ENCODE measurements at regions not wholly inside any gene's neighbourhood (a gene's known extent, or its start where the extent isn't known, plus 50 kb on each side); places are given as distances from the start of the nearest gene placed in this dataset.

GRCh38 chr13:67855741-67856238 is 625.7 kb upstream of the PCDH9 start:
- TF ChIP-seq, protein P1, sequence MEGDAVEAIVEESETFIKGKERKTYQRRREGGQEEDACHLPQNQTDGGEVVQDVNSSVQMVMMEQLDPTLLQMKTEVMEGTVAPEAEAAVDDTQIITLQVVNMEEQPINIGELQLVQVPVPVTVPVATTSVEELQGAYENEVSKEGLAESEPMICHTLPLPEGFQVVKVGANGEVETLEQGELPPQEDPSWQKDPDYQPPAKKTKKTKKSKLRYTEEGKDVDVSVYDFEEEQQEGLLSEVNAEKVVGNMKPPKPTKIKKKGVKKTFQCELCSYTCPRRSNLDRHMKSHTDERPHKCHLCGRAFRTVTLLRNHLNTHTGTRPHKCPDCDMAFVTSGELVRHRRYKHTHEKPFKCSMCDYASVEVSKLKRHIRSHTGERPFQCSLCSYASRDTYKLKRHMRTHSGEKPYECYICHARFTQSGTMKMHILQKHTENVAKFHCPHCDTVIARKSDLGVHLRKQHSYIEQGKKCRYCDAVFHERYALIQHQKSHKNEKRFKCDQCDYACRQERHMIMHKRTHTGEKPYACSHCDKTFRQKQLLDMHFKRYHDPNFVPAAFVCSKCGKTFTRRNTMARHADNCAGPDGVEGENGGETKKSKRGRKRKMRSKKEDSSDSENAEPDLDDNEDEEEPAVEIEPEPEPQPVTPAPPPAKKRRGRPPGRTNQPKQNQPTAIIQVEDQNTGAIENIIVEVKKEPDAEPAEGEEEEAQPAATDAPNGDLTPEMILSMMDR (IDR thresholded peaks at IDR 0.05; ENCODE audit: low read length): no peak
- TF ChIP-seq EZH2 (optimal IDR thresholded peaks at IDR 0.05; ENCODE audit: low read depth, low read length) (no peak), EZH2phosphoT487 (IDR thresholded peaks at IDR 0.05; ENCODE audit: low read length) (no peak)
